Small intestine (tissue), 7 donors: ENCODE measurements at regions not wholly inside any gene's neighbourhood (a gene's known extent, or its start where the extent isn't known, plus 50 kb on each side); places are given as distances from the start of the nearest gene placed in this dataset.

Experiments used
- DNase-seq, 2 donors: peaks; one replicate each; pipeline versions ENCODE4 v3.0.0 to v3.0.0-alpha.2; 2013
- FAIRE-seq: peaks from 2 replicates; lab custom pipeline; 2012; peaks lifted over from hg19 to GRCh38; lab: Jason Lieb, UNC
- H3K27ac ChIP-seq, 3 donors: one replicate each; pipeline ENCODE4 v1.5.1; 2013; ENCODE audit warnings: low read length in 2 of 3, mild to moderate bottlenecking in 2 of 3, control low read depth in 1 of 3, inconsistent platforms in 1 of 3, low read depth in 1 of 3, moderate library complexity in 1 of 3
- H3K27me3 ChIP-seq, 3 donors: one replicate each; pipeline ENCODE4 v1.6.1; 2013; ENCODE audit warnings: low read length in 3 of 3, inconsistent platforms in 1 of 3; ENCODE audit not compliant: control insufficient read depth in 3 of 3, insufficient read depth in 3 of 3
- H3K36me3 ChIP-seq, 3 donors: one replicate each; pipeline ENCODE4 v1.6.1; 2013; ENCODE audit warnings: low read length in 3 of 3, inconsistent platforms in 1 of 3, low read depth in 1 of 3, mild to moderate bottlenecking in 1 of 3, moderate library complexity in 1 of 3; ENCODE audit not compliant: control insufficient read depth in 3 of 3, insufficient read depth in 2 of 3
- H3K4me1 ChIP-seq, 3 donors: one replicate each; pipeline ENCODE4 v1.6.1; 2013; ENCODE audit warnings: low read length in 2 of 3, inconsistent platforms in 1 of 3, low read depth in 1 of 3, mild to moderate bottlenecking in 1 of 3, moderate library complexity in 1 of 3; ENCODE audit not compliant: control insufficient read depth in 3 of 3, insufficient read depth in 2 of 3
- H3K4me3 ChIP-seq, 3 donors: one replicate each; pipeline ENCODE4 v1.5.1; 2013; ENCODE audit warnings: low read length in 3 of 3, control low read depth in 1 of 3, inconsistent platforms in 1 of 3, low read depth in 1 of 3, mild to moderate bottlenecking in 1 of 3, moderate library complexity in 1 of 3
- H3K9me3 ChIP-seq, 2 donors: one replicate each; pipeline ENCODE4 v1.6.1; 2013; ENCODE audit warnings: low read depth in 1 of 2, low read length in 1 of 2; ENCODE audit not compliant: control insufficient read depth in 2 of 2, insufficient read depth in 1 of 2
- WGBS, 3 donors: extraction: QIAGEN DNeasy Blood & Tissue Kit; methylation state at CpG; one replicate each; pipeline ENCODE4 v1.1.7; 2013; 5-methylcytosine and 5-hydroxymethylcytosine counted together
- donor health status: healthy with polysubstance abuse.
- donor health status: control.
- donor health status: control.
- donor health status: Bipolar disorder and iron deficiency.
- donor health status: healthy.

GRCh38 chr5:1948111-1948510 is 65.4 kb upstream of the IRX4 start:
- no peak for FAIRE-seq
- no peaks in the 10 kb centered on the region for H3K36me3 ChIP-seq
- H3K4me3 ChIP-seq: no peak overlapping the region
- no peaks in the 10 kb centered on the region for H3K4me1 ChIP-seq
- DNase-seq: no peak
- H3K27me3 ChIP-seq: peaks cover 0 to 8% (median 0%) of the 10 kb centered on the region in 3 donors
- no peak overlapping the region for H3K27ac ChIP-seq
- no peaks in the 10 kb centered on the region for H3K9me3 ChIP-seq
- 55 to 69% (median 56%) methylated on average over 10 of the region's 10 CpGs for WGBS, 3 donors

GRCh38 chr5:1946776-1947175 is 64.1 kb upstream of the IRX4 start:
- WGBS, 3 donors: 72 to 85% (median 75%) methylated on average over 13 of the region's 13 CpGs
- H3K27me3 ChIP-seq: no peaks in the 10 kb centered on the region
- DNase-seq (no peak), FAIRE-seq (no peak)
- H3K4me1 ChIP-seq: no peaks in the 10 kb centered on the region
- no peak overlapping the region for H3K4me3 ChIP-seq
- no peaks in the 10 kb centered on the region for H3K36me3 ChIP-seq
- no peak overlapping the region for H3K27ac ChIP-seq
- H3K9me3 ChIP-seq: no peaks in the 10 kb centered on the region

GRCh38 chr5:1946122-1946677 is 63.5 kb upstream of the IRX4 start:
- FAIRE-seq (no peak), DNase-seq (no peak)
- Histone ChIP-seq H3K4me3 (no peak overlapping the region), H3K4me1 (no peaks in the 10 kb centered on the region), H3K27ac (no peak overlapping the region), H3K9me3 (no peaks in the 10 kb centered on the region), H3K36me3 (no peaks in the 10 kb centered on the region), H3K27me3 (no peaks in the 10 kb centered on the region)
- WGBS, 3 donors: 78 to 82% (median 81%) methylated on average over 17 of the region's 17 CpGs

GRCh38 chr5:1945606-1946005 is 62.9 kb upstream of the IRX4 start:
- Histone ChIP-seq H3K9me3 (no peaks in the 10 kb centered on the region), H3K36me3 (no peaks in the 10 kb centered on the region), H3K4me3 (no peak overlapping the region), H3K27ac (no peak overlapping the region), H3K27me3 (no peaks in the 10 kb centered on the region), H3K4me1 (no peaks in the 10 kb centered on the region)
- WGBS, 3 donors: 70 to 83% (median 78%) methylated on average over 13 of the region's 13 CpGs
- DNase-seq: no peak
- no peak for FAIRE-seq

- WGBS, 3 donors: 65 to 80% (median 70%) methylated on average over 10 of the region's 10 CpGs
Measured at GRCh38 chr5:1944408-1944807, 61.7 kb upstream of the IRX4 start.

GRCh38 chr5:1943481-1943880 is 60.8 kb upstream of the IRX4 start:
- no peak overlapping the region for H3K4me3 ChIP-seq
- no peaks in the 10 kb centered on the region for H3K9me3 ChIP-seq
- no peaks in the 10 kb centered on the region for H3K4me1 ChIP-seq
- no peak for DNase-seq
- H3K27ac ChIP-seq: no peak overlapping the region
- no peaks in the 10 kb centered on the region for H3K27me3 ChIP-seq
- H3K36me3 ChIP-seq: no peaks in the 10 kb centered on the region
- FAIRE-seq: no peak
- 88 to 90% (median 88%) methylated on average over 11 of the region's 11 CpGs for WGBS, 3 donors

More at GRCh38 chr5:1944408-1944807, 61.7 kb upstream of the IRX4 start:
- Histone ChIP-seq H3K36me3 (no peaks in the 10 kb centered on the region), H3K27ac (no peak overlapping the region), H3K9me3 (no peaks in the 10 kb centered on the region), H3K4me3 (no peak overlapping the region), H3K27me3 (no peaks in the 10 kb centered on the region), H3K4me1 (no peaks in the 10 kb centered on the region)
- no peak for DNase-seq
- FAIRE-seq: no peak

- Histone ChIP-seq H3K9me3 (no peaks in the 10 kb centered on the region), H3K27me3 (no peaks in the 10 kb centered on the region), H3K4me1 (no peaks in the 10 kb centered on the region), H3K27ac (no peak overlapping the region), H3K4me3 (no peak overlapping the region), H3K36me3 (no peaks in the 10 kb centered on the region)
- FAIRE-seq (no peak), DNase-seq (no peak)
- 85 to 92% (median 92%) methylated on average over 5 of the region's 5 CpGs for WGBS, 3 donors
Measured at GRCh38 chr5:1942630-1943029, 59.9 kb upstream of the IRX4 start.

- FAIRE-seq (no peak), DNase-seq (no peak)
- no peak overlapping the region for H3K27ac ChIP-seq
- H3K4me3 ChIP-seq: no peak overlapping the region
- H3K36me3 ChIP-seq: no peaks in the 10 kb centered on the region
- WGBS, 3 donors: 92 to 100% (median 97%) methylated on average over 1 of the region's 1 CpG
- no peaks in the 10 kb centered on the region for H3K27me3 ChIP-seq
- no peaks in the 10 kb centered on the region for H3K4me1 ChIP-seq
- no peaks in the 10 kb centered on the region for H3K9me3 ChIP-seq
Measured at GRCh38 chr5:1942158-1942557, 59.4 kb upstream of the IRX4 start.

- DNase-seq: no peak
- Histone ChIP-seq H3K4me1 (no peaks in the 10 kb centered on the region), H3K9me3 (no peaks in the 10 kb centered on the region), H3K27ac (no peak overlapping the region), H3K27me3 (no peaks in the 10 kb centered on the region), H3K4me3 (no peak overlapping the region), H3K36me3 (no peaks in the 10 kb centered on the region)
- 50 to 71% (median 68%) methylated on average over 6 of the region's 6 CpGs for WGBS, 3 donors
- FAIRE-seq: no peak
Measured at GRCh38 chr5:1939256-1939655, 56.5 kb upstream of the IRX4 start.
